ENCODE measurements at regions not wholly inside any gene's neighbourhood (a gene's known extent, or its start where the extent isn't known, plus 50 kb on each side); places are given as distances from the start of the nearest gene placed in this dataset.

DNA sequence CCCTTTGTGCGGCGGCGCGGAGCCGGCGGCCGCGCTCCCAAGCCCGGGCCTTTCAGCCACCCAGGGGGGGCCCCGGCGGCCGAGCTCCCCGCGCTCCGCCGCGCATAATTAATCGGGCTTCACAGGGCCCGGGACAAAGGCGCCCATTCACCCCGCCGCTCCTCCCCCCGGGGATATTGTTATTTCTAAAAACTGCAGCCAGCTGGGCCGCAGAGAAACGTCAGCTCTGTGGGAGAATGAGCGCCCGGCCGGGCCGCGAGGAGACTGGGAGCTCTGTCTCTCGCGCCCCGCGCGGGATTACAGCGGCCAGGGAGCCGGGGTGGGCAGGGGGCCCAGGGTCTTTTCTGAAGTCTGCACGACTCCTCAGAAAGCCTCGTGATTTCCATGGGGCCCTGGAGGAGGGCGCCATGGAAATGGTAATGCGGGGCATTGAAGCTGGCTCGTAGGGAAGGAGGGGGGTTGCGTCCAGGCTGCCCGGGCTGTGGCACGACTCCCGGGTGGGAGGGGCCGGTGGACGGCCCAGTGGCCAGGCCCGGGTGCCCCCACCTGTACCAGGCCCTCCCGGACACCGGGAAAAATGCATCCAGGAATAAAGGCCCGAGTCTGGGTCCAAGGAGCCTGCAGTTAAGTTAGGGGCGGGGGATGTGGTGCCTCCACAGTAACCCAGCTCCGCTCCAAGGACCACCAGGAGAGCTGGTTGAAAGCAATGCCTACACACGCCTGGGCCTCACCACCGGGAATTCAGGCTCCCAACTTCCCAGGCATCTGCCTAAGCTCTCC lies 125.3 kb downstream of the ZFP36L2 start:
- Histone ChIP-seq H3K9me3 (ENCODE audit: control insufficient read depth in 4 of 4, low read length in 3 of 4) (no peaks in the 10 kb centered on the region), H3K27ac (ENCODE audit: low read depth in 1 of 2, low read length in 2 of 2) (peak overlapping the region; percentile 51 to 67), H3K4me3 (ENCODE audit: low read depth in 1 of 3, low read length in 3 of 3) (peak overlapping the region in 2 of 3 donors; percentile 50 to 54), H3K4me1 (ENCODE audit: control insufficient read depth in 4 of 4, insufficient read depth in 4 of 4, low read length in 3 of 4) (peaks cover 0 to 4% (median 2%) of the 10 kb centered on the region in 4 donors), H3K27me3 (ENCODE audit: control insufficient read depth in 4 of 4, insufficient read depth in 4 of 4, low read length in 3 of 4) (no peaks in the 10 kb centered on the region), H3K36me3 (ENCODE audit: control insufficient read depth in 4 of 4, insufficient read depth in 3 of 4, low read depth in 1 of 4, low read length in 3 of 4) (no peaks in the 10 kb centered on the region), H3K9ac (ENCODE audit: low read depth in 1 of 2, low read length in 2 of 2) (no peak overlapping the region)
- TF ChIP-seq RAD21 (IDR thresholded peaks at IDR 0.05): peak in 1 of 2 donors; percentile 4
- TF ChIP-seq SP1 (IDR thresholded peaks at IDR 0.05): no peak
- 26% methylated on average over 56 of the region's 56 CpGs for WGBS
- no peak for DNase-seq (ENCODE audit: low spot score)

DNA sequence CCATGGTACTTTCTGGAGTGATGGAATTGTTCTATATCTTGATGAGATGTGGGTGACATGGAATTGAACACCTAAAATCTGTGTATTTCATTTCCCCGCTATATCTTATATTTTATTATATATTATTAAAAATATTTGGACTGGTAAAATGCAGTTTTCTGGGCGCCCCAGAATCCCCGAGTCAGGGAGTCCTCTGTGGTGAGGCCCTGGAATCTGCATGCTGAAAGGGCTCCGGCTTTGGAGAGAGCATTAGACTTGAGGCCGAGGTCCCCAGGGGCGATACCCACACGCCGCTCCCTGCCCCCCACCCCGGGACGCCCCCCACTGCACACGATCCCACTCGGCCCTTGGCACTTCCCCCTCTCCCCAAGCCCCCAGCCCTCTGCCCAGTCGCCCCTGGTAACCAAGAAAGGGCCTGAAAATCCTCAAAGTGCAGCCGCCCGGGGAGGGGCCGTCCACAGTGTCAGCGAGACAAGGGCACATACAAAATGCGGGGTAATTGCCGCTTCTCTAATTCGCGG lies 126.0 kb downstream of the ZFP36L2 start:
- WGBS: 50% methylated on average over 21 of the region's 21 CpGs

More for the DNA sequence above, 126.0 kb downstream of the ZFP36L2 start:
- Histone ChIP-seq H3K9ac (ENCODE audit: low read depth in 1 of 2, low read length in 2 of 2) (no peak overlapping the region), H3K4me3 (ENCODE audit: low read depth in 1 of 3, low read length in 3 of 3) (peak overlapping the region in 2 of 3 donors; percentile 50 to 54), H3K36me3 (ENCODE audit: control insufficient read depth in 4 of 4, insufficient read depth in 3 of 4, low read depth in 1 of 4, low read length in 3 of 4) (no peaks in the 10 kb centered on the region), H3K9me3 (ENCODE audit: control insufficient read depth in 4 of 4, low read length in 3 of 4) (no peaks in the 10 kb centered on the region), H3K27me3 (ENCODE audit: control insufficient read depth in 4 of 4, insufficient read depth in 4 of 4, low read length in 3 of 4) (no peaks in the 10 kb centered on the region), H3K27ac (ENCODE audit: low read depth in 1 of 2, low read length in 2 of 2) (peak overlapping the region; percentile 51 to 67), H3K4me1 (ENCODE audit: control insufficient read depth in 4 of 4, insufficient read depth in 4 of 4, low read length in 3 of 4) (peaks cover 0 to 4% (median 2%) of the 10 kb centered on the region in 4 donors)
- no peak for TF ChIP-seq REST (IDR thresholded peaks at IDR 0.05)
- no peak for TF ChIP-seq FOXA1 (IDR thresholded peaks at IDR 0.05)
- TF ChIP-seq GABPA (IDR thresholded peaks at IDR 0.05 in 1 of 2, conservative IDR thresholded peaks at IDR 0.05 in 1 of 2): no peak
- TF ChIP-seq, protein P1, sequence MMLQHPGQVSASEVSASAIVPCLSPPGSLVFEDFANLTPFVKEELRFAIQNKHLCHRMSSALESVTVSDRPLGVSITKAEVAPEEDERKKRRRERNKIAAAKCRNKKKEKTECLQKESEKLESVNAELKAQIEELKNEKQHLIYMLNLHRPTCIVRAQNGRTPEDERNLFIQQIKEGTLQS (IDR thresholded peaks at IDR 0.05): no peak
- TF ChIP-seq, protein P2, sequence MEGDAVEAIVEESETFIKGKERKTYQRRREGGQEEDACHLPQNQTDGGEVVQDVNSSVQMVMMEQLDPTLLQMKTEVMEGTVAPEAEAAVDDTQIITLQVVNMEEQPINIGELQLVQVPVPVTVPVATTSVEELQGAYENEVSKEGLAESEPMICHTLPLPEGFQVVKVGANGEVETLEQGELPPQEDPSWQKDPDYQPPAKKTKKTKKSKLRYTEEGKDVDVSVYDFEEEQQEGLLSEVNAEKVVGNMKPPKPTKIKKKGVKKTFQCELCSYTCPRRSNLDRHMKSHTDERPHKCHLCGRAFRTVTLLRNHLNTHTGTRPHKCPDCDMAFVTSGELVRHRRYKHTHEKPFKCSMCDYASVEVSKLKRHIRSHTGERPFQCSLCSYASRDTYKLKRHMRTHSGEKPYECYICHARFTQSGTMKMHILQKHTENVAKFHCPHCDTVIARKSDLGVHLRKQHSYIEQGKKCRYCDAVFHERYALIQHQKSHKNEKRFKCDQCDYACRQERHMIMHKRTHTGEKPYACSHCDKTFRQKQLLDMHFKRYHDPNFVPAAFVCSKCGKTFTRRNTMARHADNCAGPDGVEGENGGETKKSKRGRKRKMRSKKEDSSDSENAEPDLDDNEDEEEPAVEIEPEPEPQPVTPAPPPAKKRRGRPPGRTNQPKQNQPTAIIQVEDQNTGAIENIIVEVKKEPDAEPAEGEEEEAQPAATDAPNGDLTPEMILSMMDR (IDR thresholded peaks at IDR 0.05; ENCODE audit: low read depth, low read length, missing input control): no peak
- TF ChIP-seq RXRA (IDR thresholded peaks at IDR 0.05): no peak
- no peak for DNase-seq (ENCODE audit: low spot score)

Data from liver (tissue), 8 donors.